GM21717 (cell line): ENCODE measurements at regions not wholly inside any gene's neighbourhood (a gene's known extent, or its start where the extent isn't known, plus 50 kb on each side); places are given as distances from the start of the nearest gene placed in this dataset.
"Not testable (repeated sequence)": the region's sequence is repeated elsewhere in the genome, so short reads cannot be mapped to it uniquely, and the experiment has no call there.

Experiments used
- ATAC-seq: cut with Tn5 transposase; IDR thresholded peaks from one replicate; pipeline ENCODE4 v1.9.1; 2021; ENCODE audit warnings: mild to moderate bottlenecking, moderate library complexity; ENCODE audit not compliant: unreplicated experiment

- no peak for ATAC-seq
Observed at GRCh38 chr1:238783633-238784032, 602.7 kb upstream of the CHRM3 start.

GRCh38 chr1:238779716-238780115 is 606.7 kb upstream of the CHRM3 start:
- ATAC-seq, result no peak

GRCh38 chr1:238778113-238778512 is 608.3 kb upstream of the CHRM3 start:
- no peak for ATAC-seq

GRCh38 chr1:238777551-238777950 is 608.8 kb upstream of the CHRM3 start:
- ATAC-seq, result no peak

GRCh38 chr1:238776126-238776525 is 610.2 kb upstream of the CHRM3 start:
- no peak for ATAC-seq

- no peak for ATAC-seq
Observed at GRCh38 chr1:238772322-238772721, 614.0 kb upstream of the CHRM3 start.

GRCh38 chr1:238767321-238767720 is 619.0 kb upstream of the CHRM3 start:
- ATAC-seq, result no peak

GRCh38 chr1:238764779-238765178 is 621.6 kb upstream of the CHRM3 start:
- no peak for ATAC-seq

- no peak for ATAC-seq
Observed at GRCh38 chr1:238753252-238753651, 633.1 kb upstream of the CHRM3 start.

- ATAC-seq, result no peak
Observed at GRCh38 chr1:238752327-238752726, 634.0 kb upstream of the CHRM3 start.

GRCh38 chr1:238745069-238745468 is 641.3 kb upstream of the CHRM3 start:
- ATAC-seq, result no peak

- ATAC-seq, result no peak
Observed at GRCh38 chr1:238738892-238739291, 647.5 kb upstream of the CHRM3 start.

GRCh38 chr1:238727670-238728069 is 658.7 kb upstream of the CHRM3 start:
- no peak for ATAC-seq

GRCh38 chr1:238722812-238723211 is 663.6 kb upstream of the CHRM3 start:
- ATAC-seq, result no peak

- no peak for ATAC-seq
Observed at GRCh38 chr1:238710697-238711096, 675.7 kb upstream of the CHRM3 start.

GRCh38 chr1:238701024-238701423 is 685.3 kb upstream of the CHRM3 start:
- no peak for ATAC-seq

GRCh38 chr1:238690415-238690814 is 696.0 kb upstream of the CHRM3 start:
- no peak for ATAC-seq

- ATAC-seq, result not testable (repeated sequence)
Observed at GRCh38 chr1:238684576-238684975, 701.8 kb upstream of the CHRM3 start.

- no peak for ATAC-seq
Observed at GRCh38 chr1:238681451-238681850, 704.9 kb upstream of the CHRM3 start.

GRCh38 chr1:238681021-238681420 is 705.3 kb upstream of the CHRM3 start:
- ATAC-seq, result no peak

GRCh38 chr1:238677567-238677966 is 708.8 kb upstream of the CHRM3 start:
- no peak for ATAC-seq

- no peak for ATAC-seq
Observed at GRCh38 chr1:238675221-238675620, 711.1 kb upstream of the CHRM3 start.

GRCh38 chr1:238674316-238674715 is 712.1 kb upstream of the CHRM3 start:
- ATAC-seq, result no peak

- no peak for ATAC-seq
Observed at GRCh38 chr1:238673561-238673960, 712.8 kb upstream of the CHRM3 start.
